ENCODE measurements at regions not wholly inside any gene's neighbourhood (a gene's known extent, or its start where the extent isn't known, plus 50 kb on each side); places are given as distances from the start of the nearest gene placed in this dataset.

DNA sequence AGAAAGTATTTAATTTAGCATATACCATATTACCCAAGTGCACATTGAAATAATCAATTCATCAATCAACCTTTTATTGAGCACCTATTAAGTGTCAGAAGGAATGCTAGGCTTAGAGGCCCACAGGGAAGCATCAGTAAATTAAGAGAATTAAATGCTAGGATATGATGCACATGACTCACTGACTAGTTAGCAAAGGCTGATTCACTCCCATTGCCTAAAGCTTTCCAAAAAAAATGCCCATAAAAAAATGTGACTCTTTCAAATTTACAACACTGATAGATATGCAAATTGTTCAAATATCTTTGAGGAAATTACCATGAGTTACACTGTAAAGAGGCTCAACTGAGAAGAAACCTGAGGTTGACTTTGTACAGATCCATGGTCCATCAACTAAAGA, 883.3 kb downstream of the CDH11 start:
- no peaks in the 10 kb centered on the region for H3K27me3 ChIP-seq
- DNase-seq, result no peak
- TF ChIP-seq, protein P1, sequence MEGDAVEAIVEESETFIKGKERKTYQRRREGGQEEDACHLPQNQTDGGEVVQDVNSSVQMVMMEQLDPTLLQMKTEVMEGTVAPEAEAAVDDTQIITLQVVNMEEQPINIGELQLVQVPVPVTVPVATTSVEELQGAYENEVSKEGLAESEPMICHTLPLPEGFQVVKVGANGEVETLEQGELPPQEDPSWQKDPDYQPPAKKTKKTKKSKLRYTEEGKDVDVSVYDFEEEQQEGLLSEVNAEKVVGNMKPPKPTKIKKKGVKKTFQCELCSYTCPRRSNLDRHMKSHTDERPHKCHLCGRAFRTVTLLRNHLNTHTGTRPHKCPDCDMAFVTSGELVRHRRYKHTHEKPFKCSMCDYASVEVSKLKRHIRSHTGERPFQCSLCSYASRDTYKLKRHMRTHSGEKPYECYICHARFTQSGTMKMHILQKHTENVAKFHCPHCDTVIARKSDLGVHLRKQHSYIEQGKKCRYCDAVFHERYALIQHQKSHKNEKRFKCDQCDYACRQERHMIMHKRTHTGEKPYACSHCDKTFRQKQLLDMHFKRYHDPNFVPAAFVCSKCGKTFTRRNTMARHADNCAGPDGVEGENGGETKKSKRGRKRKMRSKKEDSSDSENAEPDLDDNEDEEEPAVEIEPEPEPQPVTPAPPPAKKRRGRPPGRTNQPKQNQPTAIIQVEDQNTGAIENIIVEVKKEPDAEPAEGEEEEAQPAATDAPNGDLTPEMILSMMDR (IDR thresholded peaks at IDR 0.05), result no peak
- no peak for TF ChIP-seq POLR2A (IDR thresholded peaks at IDR 0.05)
- peaks cover 0 to 11% of the 10 kb centered on the region in 2 donors for H3K4me1 ChIP-seq
- no peak overlapping the region for H3K27ac ChIP-seq
- intact Hi-C loops (cut with DNase I; ENCODE audit: low total_unique reads), result no loop called here
- H3K36me3 ChIP-seq, result no peaks in the 10 kb centered on the region
- H3K4me3 ChIP-seq, result no peak overlapping the region
- H3K9me3 ChIP-seq, result no peaks in the 10 kb centered on the region

DNA sequence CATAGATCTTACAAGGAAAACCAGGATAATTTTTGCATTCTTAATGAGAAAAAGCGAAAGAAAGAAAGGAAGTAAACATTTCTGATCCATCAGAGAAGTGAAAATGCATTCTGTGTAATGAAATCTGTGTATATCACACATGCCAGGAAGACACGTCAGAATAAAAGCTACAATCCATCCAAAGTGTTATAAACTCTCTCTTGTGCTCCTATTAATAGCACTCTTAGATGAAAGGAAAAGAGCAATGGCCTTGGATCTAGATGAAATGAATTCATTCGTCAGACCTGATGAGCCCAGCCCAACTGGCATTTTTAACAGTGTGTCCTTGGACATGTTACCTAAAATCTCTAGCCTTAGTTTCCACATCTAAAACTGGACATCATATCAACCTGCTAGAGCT, 885.5 kb downstream of the CDH11 start:
- H3K4me3 ChIP-seq, result no peak overlapping the region
- peaks cover 0 to 11% of the 10 kb centered on the region in 2 donors for H3K4me1 ChIP-seq
- DNase-seq, result no peak
- no peaks in the 10 kb centered on the region for H3K36me3 ChIP-seq
- peak overlapping the region in 1 of 2 donors; percentile 35 for H3K27ac ChIP-seq
- intact Hi-C loops (cut with DNase I; ENCODE audit: low total_unique reads), result no loop called here
- H3K9me3 ChIP-seq, result no peaks in the 10 kb centered on the region
- TF ChIP-seq POLR2A (IDR thresholded peaks at IDR 0.05), result no peak
- TF ChIP-seq, protein P1 (IDR thresholded peaks at IDR 0.05), result no peak
- H3K27me3 ChIP-seq, result no peaks in the 10 kb centered on the region

DNA sequence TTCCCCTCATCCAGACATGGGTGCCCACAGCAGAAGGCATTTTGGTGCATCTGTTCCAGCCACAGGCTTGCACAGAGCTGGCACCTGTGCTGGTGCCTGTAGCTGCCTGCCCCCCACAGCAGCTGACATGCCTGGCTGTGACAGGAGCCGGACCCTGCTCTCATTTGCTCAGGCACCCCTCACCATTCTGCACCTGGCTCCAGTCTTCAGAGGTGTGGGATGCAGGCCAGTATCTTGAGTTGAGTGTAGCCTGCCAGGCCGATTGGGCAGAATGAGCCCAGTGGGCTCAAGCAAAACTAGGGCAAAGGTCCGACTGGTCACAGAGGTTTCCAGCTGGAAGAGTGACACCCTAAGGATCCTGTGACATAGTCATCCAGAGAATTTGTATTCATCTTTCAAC, 887.7 kb downstream of the CDH11 start:
- intact Hi-C loops (cut with DNase I; ENCODE audit: low total_unique reads), result no loop called here
- no peak for TF ChIP-seq POLR2A (IDR thresholded peaks at IDR 0.05)
- TF ChIP-seq, protein P1 (IDR thresholded peaks at IDR 0.05), result no peak
- no peak for DNase-seq
- Histone ChIP-seq H3K27ac (no peak overlapping the region), H3K9me3 (no peaks in the 10 kb centered on the region), H3K4me1 (peaks cover 0 to 11% of the 10 kb centered on the region in 2 donors), H3K36me3 (no peaks in the 10 kb centered on the region), H3K27me3 (no peaks in the 10 kb centered on the region), H3K4me3 (no peak overlapping the region)

DNA sequence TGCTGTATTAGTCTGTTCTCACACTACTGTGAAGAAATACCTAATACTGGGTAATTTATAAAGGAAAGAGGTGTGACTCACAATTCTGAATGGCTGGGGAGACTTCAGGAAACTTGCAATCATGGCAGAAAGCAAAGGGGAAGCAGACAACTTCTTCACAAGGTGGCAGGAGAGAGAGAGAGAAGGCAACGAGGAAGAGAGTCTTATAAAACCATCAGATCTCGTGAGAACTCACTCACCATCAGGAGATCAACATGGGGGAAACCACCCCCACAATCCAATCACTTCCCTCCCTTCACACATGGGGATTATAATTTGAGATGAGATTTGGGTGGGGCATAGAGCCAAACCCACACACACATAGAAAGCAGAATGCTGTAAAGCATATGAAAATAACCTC, 896.2 kb downstream of the CDH11 start:
- no peak overlapping the region for H3K27ac ChIP-seq
- intact Hi-C loops (cut with DNase I; ENCODE audit: low total_unique reads), result no loop called here
- H3K36me3 ChIP-seq, result no peaks in the 10 kb centered on the region
- H3K4me1 ChIP-seq, result no peaks in the 10 kb centered on the region
- H3K9me3 ChIP-seq, result no peaks in the 10 kb centered on the region
- no peak for TF ChIP-seq POLR2A (IDR thresholded peaks at IDR 0.05)
- TF ChIP-seq, protein P1 (IDR thresholded peaks at IDR 0.05), result no peak
- H3K4me3 ChIP-seq, result no peak overlapping the region
- H3K27me3 ChIP-seq, result no peaks in the 10 kb centered on the region
- DNase-seq, result no peak

DNA sequence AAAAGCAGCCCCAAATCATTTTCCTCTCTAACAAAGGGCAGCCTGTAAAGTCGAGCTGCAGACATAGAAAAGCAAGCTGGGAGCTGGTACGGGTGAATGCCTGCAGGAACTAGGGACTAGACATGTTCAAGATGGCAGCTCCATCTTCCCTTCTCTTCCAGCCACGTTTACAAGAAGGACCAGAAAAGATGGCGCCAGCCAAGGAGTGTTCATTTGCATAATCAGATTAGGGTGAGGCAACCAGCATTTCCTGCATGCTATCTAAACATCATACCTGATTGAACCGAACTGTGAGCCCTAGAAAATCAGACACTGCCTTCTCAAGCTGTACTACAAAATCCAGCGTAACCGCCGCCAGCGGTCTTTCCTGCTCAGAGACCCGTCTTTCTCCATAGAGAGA, 896.8 kb downstream of the CDH11 start:
- DNase-seq, result no peak
- intact Hi-C loops (cut with DNase I; ENCODE audit: low total_unique reads), result no loop called here
- no peaks in the 10 kb centered on the region for H3K27me3 ChIP-seq
- H3K27ac ChIP-seq, result no peak overlapping the region
- no peaks in the 10 kb centered on the region for H3K9me3 ChIP-seq
- no peaks in the 10 kb centered on the region for H3K4me1 ChIP-seq
- H3K36me3 ChIP-seq, result no peaks in the 10 kb centered on the region
- no peak overlapping the region for H3K4me3 ChIP-seq
- no peak for TF ChIP-seq POLR2A (IDR thresholded peaks at IDR 0.05)
- TF ChIP-seq, protein P1 (IDR thresholded peaks at IDR 0.05), result no peak

Data from uterus (tissue), 3 donors.